HPDE6-E6E7 (cell line): ENCODE measurements at regions not wholly inside any gene's neighbourhood (a gene's known extent, or its start where the extent isn't known, plus 50 kb on each side); places are given as distances from the start of the nearest gene placed in this dataset.
A peak's percentile ranks its signal among the peaks of the same experiment; 100 is the strongest.

Source experiments
- DNase-seq: peaks from one replicate; pipeline ENCODE4 v3.0.0; 2011; ENCODE audit warnings: missing footprints; ENCODE audit errors: extremely low spot score

DNA sequence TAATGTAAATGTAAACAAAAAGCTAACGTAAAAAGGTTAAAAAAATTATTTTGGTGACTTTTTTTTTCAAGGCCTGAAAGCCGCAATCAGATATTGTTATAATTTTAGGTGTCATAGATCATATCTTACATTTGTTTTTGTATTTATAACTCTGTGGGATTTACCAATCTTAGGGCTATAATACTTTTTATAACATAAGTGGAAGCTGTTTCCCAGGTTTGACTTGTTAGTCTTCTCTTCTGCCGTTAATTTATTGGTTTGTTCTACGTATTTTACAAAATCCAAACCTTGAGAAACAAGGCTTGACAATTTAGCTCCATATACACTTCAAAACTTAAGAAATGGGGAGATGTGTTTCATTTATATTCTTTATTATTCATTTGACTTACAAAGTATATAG is 119.4 kb downstream of the EVX1 start:
- no peak for DNase-seq

DNA sequence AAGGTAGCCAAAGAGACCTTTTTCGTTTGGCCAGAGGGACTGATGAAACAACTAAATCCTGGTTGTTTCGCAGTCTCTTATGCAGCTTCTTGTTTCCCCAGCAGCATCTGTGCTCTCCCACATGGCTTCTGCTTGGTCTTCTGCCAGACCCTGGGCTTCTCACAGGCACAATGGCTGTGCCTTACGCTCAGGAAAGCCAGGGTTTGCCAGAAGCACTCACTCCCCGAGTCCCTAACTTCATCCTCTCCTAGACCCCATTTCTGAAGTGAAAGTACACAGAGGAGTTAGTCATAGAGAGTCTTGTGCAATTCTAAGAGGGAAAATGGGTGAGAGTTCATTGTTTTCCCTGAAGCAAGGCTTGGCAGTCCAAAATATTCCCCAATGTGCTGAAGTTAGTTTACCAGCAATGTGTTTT is 121.7 kb downstream of the EVX1 start:
- DNase-seq = peak; percentile 16

DNA sequence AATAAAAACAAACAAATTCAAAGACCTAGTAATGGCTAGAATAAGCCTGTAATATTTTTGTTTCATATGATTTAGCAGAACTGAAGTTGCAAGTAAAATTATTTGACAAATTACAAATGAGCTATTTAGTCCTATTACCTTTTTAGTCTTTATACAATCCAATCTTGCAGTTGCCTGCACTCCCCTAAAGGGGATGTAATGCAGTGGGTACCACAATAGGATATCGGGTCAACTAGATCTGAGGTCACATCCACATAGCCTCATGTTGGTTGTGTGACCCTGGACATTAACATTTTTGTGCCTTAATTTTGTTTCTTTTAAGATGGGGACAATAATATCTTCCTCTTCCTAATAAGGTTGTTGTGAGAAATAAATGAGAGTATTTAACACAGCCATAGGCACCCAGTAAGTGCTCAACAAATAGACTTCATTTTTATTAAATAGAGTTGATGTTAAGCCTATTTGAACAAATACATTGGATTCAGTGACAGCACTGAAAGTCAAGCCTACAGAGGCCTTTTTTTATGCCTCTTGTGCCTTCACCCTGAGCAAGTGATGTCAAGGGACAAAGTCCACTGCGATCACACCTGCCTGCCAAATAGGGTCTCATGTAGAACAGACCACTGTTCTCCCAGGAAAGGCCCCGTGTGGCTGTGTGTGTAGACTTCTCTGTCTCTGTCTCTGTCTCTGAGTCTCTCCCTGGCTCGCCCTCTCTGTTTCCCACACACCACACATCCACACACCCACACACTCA is 124.8 kb downstream of the EVX1 start:
- DNase-seq = no peak

DNA sequence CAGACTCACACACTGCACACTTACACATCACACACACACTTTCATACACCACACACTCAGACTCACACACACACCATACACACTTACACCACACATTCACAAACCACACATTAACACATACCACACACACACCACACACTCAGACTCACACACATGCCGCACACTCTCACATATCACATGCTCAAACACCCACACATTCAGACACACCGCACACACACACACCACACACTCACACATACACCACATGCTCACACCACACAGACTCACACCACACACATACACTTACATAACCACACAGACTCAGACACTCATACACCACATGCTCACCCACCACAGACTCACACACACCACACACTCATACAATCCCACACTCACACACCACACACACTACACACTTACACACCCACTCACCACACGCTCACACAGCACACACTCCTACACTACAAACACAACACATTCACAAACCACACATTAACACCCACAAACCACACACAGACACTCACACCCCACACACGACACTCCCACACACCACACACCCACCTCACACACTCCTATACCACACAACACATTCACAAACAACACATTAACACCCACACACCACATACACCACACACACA is 125.4 kb downstream of the EVX1 start:
- no peak for DNase-seq

DNA sequence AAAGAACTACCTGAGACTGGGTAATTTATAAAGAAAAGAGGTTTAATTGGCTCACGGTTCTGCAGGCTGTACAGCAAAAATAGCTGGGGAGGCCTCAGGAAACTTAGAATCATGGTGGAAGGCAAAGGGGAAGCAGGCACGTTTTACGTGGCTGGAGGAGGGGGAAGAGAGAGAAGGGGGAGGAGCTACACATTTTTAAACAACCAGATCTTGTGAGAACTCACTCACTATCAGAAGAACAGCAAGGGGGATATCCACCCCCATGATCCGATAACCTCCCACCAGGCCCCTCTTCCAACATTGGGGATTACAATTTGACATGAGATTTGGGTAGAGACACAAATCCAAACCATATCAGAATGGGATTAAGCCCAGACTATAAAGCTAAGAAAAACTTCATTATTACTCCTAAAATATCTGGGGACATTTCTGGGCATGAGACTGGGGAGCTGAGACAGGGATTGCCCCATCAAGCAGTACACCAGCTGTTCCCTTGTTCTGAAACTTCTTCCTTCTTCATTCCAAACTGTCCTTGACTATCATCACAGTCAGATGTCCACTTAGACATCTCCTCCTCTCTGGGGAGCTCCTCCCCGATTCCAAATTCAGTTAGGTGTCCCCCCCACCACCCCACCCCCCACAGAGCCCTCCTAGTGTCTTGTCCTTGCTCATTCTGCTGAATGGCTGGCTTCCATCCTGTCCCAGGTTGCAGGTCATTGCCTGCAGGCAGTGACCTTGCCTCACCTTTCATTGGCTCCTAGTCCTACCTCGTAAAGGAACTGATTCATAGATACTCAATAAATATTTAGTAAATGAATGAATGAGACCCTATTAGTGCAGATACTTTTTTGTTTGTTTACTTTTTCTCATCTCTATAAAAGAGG is 132.6 kb downstream of the EVX1 start:
- DNase-seq = no peak

DNA sequence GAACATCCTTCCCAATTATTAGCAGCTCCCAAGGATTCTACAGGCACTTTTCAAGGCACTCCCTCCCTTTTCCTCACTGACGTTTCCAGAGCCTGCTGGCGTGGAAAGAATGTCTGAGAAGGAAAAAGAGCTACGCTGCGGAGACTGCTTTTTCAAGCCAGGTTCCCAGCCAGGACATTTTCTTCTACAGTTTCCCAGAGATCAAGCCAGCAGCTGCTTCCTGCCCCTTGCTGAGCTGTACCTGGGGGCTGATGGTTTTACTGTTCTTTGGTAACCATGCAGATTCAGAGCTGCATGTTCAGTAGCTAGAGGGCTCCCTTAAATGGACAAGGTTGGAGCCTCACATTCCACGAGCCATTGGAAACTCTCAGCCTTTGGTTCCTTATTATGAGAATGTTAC is 133.4 kb downstream of the EVX1 start:
- no peak for DNase-seq

DNA sequence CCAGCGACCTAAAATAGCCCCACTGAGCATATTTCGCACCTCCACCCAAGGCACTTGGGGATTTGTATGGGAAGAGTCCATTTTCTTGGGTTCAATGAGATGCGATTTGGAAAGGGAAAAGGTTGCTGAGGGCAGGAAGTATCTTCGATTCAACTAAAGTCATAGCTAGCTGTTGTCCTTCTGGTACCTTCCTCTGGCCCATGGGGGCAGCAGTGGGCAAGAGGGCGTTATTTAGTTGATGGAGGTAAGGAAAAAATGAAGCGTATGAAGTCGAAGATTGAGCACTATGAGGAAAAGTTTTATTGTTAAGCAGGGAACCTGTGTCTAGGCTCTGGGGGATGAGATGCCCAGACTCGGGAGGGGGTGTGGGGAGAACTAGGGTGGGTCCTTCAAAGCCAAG is 135.4 kb downstream of the EVX1 start:
- DNase-seq = no peak

DNA sequence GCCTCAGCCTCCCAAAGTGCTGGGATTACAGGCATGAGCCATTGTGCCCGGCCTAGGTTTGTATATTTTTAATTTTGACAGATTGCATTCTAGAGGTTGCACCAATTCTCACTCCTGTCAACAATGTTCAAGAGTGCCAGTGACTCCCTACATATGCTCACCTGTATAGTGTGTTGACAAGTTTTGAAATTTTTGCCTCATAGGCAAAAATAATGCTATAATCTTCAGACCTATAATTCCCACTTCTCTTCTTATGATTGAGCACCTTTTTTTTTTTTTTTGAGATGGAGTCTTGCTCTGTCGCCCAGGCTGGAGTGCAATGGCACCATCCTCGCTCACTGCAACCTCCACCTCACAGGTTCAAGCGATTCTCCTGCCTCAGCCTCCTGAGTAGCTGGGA is 139.7 kb downstream of the EVX1 start:
- DNase-seq = no peak

DNA sequence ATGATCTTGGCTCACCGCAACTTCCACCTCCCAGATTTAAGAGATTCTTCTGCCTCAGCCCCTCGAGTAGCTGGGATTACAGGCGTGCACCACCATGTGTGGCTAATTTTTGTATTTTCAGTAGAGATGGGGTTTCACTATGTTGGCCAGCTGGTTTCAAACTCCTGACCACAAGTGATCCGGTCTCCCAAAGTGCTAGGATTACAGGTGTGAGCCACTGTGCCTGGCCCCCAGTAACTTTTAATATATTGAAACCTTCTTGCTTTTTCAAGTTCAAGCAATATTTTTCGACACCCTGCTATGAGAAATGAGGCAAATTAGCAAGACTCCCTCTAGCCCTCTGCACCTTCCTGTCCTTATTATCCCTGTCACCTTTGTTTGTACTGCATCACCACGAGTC is 144.0 kb downstream of the EVX1 start:
- DNase-seq = no peak

DNA sequence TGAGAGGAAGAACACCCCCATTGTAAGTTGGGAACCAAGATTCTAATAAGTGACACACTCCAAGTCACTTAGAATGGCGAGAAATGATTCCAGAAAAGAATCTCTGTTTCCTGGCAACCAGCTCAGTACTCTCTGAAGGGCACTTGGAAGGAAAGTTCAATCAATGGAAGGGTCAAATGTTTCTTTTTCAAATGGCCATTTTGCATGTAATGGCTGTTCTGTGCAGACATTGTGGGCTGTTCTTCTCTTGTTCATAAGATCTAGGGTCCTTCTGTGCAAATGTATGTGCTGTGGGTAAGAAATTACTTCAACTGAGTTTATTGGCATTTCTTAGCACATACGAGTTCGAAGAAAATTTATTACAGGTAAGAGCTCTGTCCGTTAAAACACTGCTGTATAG is 145.3 kb downstream of the EVX1 start:
- DNase-seq = no peak

DNA sequence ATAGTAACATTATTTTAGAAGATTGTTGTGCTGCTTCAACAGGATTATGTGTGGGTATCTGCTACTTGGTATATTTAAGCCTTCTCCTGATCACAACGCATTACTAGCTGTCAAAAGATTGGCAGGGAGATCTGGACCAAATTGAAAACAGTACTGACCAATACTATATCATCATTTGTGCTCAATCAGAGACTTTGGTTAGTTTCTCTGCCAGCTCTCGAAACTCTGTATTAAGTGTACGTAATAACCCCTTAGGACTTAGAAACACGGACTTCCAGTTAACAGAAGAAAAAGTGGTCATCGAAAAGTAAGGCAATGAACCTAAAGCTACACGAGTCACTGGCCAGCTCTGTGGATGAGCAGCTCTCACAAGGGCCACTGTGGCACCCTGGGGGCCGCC is 146.0 kb downstream of the EVX1 start:
- no peak for DNase-seq

DNA sequence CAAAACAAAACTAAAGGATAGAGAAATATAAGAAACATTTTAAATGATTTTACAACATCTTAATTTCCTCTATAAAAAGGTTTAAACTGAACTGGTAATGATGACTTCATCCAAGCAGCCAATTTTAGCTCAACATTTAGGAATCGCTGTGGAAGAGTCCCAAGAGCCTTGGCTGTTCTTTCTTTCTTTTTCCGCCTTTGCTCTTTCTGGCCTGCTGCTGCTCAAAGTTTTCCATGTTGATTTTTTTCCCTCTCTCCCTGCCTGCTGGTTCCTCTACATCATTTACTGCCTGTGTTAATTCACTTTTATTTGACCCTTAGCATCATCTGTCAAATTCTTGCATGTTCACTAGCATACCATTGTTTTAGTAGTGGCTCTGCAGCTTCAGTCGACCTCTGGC is 146.9 kb downstream of the EVX1 start:
- no peak for DNase-seq

DNA sequence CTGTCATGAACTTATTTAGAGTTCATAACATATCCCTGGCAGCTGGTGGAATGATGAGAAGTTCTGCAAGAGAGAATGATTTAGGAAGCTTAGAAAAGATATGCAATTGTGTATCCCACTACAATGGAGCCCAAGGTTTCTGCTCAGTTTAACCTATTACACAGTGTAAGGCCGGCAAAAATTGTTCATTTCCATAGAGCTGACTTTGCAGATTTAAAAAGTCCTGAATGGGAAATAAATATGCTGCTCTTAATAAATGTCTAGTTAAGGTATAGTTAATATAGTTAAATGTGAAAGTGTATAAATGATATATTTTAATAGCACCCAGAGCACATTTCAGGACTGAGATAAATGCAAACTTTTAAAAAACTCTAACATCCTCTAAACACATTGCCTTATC is 149.9 kb downstream of the EVX1 start:
- no peak for DNase-seq

DNA sequence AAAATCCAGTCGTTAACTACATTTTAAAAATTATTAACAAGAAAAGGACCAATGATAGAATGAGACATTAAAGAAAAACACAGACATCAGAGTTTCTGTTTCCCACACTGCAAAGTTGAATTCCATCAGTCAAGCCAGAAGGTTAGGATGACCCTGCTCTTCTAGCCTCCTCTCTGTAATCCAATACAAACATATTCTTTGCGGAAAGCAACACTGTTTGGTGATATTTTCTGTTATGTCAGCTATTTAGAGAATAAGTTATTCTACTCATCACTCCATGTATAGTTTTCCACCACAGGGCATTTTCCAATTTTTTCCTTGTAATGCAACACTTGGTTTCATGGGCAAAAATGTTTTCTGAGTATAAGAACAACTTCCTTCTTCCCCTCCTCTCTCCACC is 152.3 kb downstream of the EVX1 start:
- DNase-seq = no peak

DNA sequence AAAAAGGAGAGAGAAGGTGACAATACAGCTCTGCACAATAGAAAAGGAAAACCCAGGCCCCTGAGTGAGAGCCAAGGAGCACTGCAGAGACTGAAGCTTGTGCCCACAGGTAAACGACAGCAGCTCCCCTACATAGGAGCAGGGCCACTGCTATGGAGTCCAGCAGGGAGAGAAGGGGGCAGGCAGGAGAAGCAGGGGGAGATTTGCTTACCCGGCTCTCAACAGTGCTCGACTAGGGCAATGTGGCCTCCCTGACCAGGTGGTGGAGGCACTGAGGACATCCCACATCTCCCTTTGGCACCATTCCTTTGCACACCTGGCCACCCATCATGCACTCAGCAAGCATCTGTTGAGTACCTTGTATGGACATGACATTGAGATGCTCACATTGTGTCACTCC is 153.0 kb downstream of the EVX1 start:
- no peak for DNase-seq

DNA sequence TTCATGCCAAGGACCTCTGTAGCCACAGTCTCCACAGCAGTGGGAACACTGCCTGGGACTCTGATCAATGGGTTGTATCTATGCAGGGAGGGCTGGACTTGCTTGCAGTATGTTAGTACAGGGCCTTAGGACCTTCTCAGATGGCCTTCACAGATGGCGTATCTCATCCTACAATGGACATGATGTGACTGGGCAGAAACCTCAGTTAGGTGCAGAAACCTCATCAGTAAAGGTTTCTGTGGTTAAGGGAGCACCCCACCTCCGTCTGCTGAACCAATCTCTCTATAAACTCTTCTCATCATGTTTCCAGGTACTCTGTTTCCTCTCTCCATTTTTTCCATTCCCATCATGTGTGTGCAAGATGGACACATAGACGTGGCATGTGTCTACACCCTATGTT is 154.9 kb downstream of the EVX1 start:
- no peak for DNase-seq

DNA sequence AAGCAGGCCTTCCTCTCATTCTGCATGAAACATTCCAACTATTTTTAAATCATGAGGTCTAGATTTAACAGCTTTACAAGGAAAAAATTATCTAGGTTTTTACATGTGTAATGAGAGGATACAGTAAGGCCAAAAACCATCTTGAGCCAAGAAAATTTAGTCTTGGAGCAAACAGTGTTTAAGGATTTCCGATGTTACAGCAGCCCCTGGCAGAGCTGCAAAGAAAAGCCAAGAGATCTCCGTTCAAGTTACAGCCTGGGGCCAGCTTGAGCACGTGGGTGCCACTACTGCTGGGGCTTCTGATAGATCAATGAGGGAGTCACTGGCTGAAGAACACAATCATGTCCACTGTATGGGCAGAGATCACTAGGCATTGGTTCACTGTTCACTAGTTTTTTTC is 156.2 kb downstream of the EVX1 start:
- no peak for DNase-seq

DNA sequence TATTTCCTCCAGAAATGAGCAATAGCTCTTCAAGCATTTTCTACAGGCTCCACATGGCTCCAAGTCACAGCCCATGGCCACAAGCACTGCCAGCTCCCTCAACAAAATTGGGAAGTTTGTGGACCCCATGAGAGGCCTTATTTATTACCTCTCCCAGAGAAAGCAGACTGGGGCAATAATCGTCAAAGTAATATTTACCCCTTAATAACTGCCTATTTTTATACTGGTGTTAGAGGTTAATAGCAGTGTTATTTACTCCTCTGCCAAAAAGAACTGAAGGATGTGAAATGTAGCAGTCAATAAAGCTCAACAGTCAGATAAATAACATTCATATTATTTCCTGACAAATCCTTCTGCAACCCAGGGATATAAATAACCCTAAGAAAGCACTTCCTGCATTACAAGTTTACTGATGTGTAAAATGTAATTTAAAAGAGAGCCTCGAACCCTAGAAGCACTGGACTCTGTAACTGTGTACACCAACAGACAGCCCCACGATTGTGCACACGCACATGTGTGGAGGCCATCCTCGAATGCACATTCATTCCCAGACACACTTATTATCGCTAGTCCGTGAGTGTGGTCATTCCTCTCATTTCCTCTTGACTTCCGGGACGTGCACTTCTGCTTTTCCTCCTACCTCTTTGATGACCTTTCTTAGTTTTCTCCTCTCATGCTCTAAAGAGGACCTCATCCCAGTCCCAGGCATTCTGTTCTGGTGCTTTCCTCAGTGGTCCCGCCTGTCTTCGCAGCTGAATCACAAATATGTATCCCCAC is 157.4 kb downstream of the EVX1 start:
- DNase-seq = no peak

DNA sequence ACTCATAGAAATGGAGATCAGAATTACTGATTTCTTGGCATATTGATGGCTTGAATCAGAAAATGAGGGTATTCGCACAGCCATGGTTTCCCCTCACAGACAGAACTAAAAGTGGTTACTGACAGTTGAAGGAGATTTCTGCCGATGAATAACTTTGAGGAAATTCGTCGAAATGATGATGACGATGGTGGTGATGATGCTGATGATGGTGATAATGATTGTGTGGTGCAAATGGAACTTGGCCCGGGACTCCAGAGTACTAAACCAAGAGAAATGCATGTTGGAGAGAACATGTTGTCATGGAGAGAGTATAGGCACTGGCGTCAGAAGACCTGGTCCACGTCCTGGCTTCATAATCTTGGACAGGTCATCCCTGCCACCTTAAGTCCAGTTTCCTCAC is 163.2 kb downstream of the EVX1 start:
- no peak for DNase-seq

DNA sequence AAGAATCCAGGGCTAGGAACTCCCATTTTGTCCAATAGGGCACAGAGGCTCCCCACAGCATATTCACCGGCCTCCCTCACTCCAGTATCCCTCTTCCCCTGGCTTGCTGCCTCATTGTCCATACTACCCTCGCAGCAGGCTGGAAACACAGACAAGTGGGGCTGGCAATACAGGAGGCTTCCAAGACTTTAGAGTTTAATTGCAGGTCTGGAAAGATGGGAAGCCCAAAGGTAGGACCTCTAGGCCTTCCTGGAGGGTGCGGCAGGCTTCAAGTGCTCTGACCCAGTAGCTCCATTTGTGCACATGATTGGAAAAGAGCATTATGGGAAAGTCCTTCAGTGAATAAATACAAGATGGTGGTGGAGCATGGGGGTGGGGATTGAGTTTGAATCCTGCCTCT is 166.7 kb downstream of the EVX1 start:
- DNase-seq = no peak

DNA sequence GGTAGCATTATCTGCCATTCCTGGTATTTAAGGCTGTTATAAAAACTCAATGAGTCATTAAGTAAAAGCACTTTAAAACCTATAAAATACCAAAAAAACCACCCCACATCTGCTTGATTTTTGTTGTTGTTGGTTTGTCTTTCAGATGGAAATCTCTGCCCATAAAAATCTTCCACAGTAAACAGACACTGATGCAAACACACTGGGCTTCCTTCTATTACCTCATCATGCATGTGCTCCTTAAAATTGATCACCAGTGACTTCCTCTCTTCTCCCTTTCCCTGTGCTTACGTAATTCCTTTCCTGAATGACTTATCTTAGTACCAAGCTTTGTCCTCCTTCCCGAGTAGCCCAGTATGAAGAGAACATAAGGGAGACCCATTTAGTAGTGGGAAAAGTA is 167.2 kb downstream of the EVX1 start:
- DNase-seq = no peak
